GM23248 (cell line): ENCODE measurements at regions not wholly inside any gene's neighbourhood (a gene's known extent, or its start where the extent isn't known, plus 50 kb on each side); places are given as distances from the start of the nearest gene placed in this dataset.

Experiments
- EZH2 ChIP-seq: fragments of 200-600 bp; sonication (generic); IDR thresholded peaks from 2 replicates; pipeline ENCODE4 v1.6.1; 2018; ENCODE audit warnings: antibody characterized with exemption, mild to moderate bottlenecking; ENCODE audit not compliant: insufficient read depth, poor library complexity, severe bottlenecking
- EZH2phosphoT487 ChIP-seq: fragments of 200-600 bp; sonication (generic); IDR thresholded peaks from 2 replicates; pipeline ENCODE4 v1.6.1; 2018; ENCODE audit warnings: antibody characterized with exemption, moderate library complexity, mild to moderate bottlenecking, low read depth; ENCODE audit not compliant: insufficient read depth

GRCh38 chrX:10990976-10991375 lies 120.2 kb upstream of the HCCS start:
- TF ChIP-seq EZH2, result no peak
- TF ChIP-seq EZH2phosphoT487, result no peak
